Body of pancreas (tissue), 4 donors: ENCODE measurements at regions not wholly inside any gene's neighbourhood (a gene's known extent, or its start where the extent isn't known, plus 50 kb on each side); places are given as distances from the start of the nearest gene placed in this dataset.

Source experiments
- CTCF ChIP-seq, 7 experiments: fragments of 450-650 bp in 4 of 7; fragments of 200-600 bp in 3 of 7; sonication (generic) in 3 of 7; IDR thresholded peaks; one replicate each; pipeline ENCODE4 v1.5.1; 2016 to 2019; ENCODE audit warnings: antibody characterized with exemption in 7 of 7
- POLR2A ChIP-seq, 3 donors: fragments of 450-650 bp; IDR thresholded peaks; one replicate each; pipeline ENCODE4 v1.6.1; 2016; ENCODE audit warnings: antibody characterized with exemption in 3 of 3, mild to moderate bottlenecking in 2 of 3

- TF ChIP-seq CTCF (IDR thresholded peaks at IDR 0.05) (no peak), POLR2A (IDR thresholded peaks at IDR 0.05) (no peak)
Observed at GRCh38 chrX:20437683-20438082, 171.0 kb upstream of the RPS6KA3 start.
